LNCaP clone FGC (cell line): ENCODE measurements at regions not wholly inside any gene's neighbourhood (a gene's known extent, or its start where the extent isn't known, plus 50 kb on each side); places are given as distances from the start of the nearest gene placed in this dataset.

Experiments
- DNase-seq: peaks from one replicate; pipeline ENCODE4 v3.0.0-alpha.2; 2011; ENCODE audit warnings: low read depth
- H3K4me3 ChIP-seq: 2 replicates; pipeline ENCODE4 v1.5.1; 2011; ENCODE audit warnings: mild to moderate bottlenecking, low read depth, low read length, control low read depth
- TF ChIP-seq, protein P1 (sequence below): IDR thresholded peaks from 2 replicates; pipeline ENCODE4 v1.5.1; 2012; ENCODE audit warnings: mild to moderate bottlenecking; ENCODE audit not compliant: control insufficient read depth, insufficient read depth; ENCODE audit errors: extremely low read depth

DNA sequence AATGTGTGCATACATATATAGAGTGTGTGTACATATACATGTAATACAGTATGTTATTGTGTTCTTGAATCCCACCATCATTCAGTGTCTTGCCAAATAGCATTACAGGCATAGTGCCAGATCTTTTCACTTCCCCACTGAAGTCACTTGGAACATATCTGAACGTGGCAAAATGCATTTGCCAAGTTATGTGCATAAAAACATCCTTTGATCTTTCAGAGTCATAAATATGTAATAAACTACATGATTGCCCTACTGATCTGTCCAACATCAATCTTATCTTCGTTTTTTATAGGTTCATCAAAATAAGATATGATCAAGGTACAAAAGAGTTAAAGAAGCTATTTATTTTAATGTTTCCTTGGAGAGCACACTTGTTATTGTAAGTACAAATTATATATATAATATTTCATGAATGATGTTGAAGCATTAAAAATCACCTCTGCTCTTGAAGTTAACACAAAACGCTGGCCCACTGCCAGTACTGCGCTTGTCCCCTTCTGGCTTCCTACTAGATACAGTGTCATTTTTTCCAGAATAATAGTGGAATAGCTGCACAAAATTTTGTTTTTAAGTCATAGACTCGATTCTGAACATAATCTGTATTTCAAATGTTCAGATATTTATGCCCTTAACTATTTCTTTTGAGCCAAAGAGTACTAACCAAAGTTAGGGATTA lies 549.5 kb upstream of the ARRDC4 start:
- TF ChIP-seq, protein P1, sequence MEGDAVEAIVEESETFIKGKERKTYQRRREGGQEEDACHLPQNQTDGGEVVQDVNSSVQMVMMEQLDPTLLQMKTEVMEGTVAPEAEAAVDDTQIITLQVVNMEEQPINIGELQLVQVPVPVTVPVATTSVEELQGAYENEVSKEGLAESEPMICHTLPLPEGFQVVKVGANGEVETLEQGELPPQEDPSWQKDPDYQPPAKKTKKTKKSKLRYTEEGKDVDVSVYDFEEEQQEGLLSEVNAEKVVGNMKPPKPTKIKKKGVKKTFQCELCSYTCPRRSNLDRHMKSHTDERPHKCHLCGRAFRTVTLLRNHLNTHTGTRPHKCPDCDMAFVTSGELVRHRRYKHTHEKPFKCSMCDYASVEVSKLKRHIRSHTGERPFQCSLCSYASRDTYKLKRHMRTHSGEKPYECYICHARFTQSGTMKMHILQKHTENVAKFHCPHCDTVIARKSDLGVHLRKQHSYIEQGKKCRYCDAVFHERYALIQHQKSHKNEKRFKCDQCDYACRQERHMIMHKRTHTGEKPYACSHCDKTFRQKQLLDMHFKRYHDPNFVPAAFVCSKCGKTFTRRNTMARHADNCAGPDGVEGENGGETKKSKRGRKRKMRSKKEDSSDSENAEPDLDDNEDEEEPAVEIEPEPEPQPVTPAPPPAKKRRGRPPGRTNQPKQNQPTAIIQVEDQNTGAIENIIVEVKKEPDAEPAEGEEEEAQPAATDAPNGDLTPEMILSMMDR: no peak
- DNase-seq: no peak
- no peak overlapping the region for H3K4me3 ChIP-seq

DNA sequence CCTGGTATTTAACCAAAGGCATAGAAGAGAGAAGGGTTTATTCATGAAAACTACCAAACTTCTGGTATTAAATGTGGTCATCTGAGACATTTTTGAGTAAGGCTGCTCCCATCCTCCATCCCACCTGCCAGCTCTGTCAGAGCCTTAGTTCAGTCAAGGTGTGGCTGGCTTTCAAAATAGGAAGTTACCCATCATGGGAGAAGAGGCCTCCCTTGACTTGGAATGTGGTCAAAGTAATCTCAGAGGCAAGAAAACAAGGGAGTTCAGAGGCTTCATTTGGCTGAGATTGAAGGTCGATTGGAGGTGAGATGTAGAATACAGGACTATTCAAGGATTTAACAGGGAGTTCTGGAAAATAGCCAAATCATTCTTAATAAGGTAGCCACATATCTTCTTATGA lies 540.4 kb upstream of the ARRDC4 start:
- TF ChIP-seq, protein P1: no peak
- H3K4me3 ChIP-seq: no peak overlapping the region
- DNase-seq: no peak

DNA sequence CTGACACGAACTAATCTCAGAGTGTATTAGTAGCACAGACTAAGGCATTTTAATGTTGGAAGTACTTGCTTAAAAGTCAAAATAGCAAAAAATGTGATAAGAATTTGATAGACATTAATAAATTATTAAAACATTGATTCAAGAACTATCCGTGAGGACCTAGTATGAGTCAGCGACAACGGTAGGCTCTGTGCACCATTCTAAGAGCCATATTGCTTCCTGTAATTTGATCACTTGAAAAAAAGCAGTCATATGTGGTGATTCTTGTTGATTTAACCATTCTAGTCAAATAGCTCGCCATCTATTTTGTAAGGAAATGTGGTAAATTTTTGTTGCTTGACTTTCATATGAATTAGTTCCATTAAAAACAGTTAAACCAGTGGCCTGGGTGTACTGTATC lies 534.9 kb upstream of the ARRDC4 start:
- TF ChIP-seq, protein P1: no peak
- no peak overlapping the region for H3K4me3 ChIP-seq
- no peak for DNase-seq

DNA sequence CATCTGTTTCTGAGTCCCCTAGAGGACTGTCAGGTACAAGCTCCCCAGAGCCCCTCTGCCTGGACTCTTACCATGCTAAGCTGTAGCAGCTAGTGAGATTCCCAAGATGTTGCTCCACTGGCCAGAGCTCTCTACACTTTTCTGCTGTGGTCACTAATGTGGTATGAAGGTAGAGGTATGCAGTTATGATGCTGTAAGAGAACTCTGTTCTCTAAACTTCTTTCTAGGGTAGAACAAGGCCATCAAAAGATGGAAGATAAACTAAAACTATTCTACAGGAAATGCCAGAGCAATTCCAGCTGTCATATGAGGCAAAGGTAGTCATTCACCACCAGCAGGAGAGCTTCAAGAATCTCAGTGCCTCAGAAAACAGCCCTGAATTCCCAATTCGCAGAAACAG lies 517.4 kb upstream of the ARRDC4 start:
- TF ChIP-seq, protein P1: no peak
- no peak for DNase-seq
- no peak overlapping the region for H3K4me3 ChIP-seq

DNA sequence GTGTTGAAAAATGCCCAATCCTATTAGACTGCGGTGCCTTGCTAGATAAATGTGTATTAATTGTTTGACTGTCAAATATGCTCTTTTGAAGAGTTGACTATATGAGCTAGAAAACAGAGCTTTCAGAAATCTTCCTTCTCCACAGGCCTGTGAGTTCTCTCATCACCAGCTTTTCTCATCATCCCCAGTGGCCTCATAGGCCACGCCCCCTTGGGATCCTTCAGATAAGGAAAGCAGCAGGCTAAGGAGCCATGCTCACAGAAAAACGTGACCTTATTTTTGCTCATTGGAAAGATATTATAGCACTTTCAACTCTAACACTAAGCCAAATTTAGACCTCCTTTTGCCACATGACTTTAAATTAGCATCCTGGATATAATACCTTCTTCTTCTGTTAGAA lies 514.4 kb upstream of the ARRDC4 start:
- H3K4me3 ChIP-seq: no peak overlapping the region
- no peak for DNase-seq
- TF ChIP-seq, protein P1: no peak

DNA sequence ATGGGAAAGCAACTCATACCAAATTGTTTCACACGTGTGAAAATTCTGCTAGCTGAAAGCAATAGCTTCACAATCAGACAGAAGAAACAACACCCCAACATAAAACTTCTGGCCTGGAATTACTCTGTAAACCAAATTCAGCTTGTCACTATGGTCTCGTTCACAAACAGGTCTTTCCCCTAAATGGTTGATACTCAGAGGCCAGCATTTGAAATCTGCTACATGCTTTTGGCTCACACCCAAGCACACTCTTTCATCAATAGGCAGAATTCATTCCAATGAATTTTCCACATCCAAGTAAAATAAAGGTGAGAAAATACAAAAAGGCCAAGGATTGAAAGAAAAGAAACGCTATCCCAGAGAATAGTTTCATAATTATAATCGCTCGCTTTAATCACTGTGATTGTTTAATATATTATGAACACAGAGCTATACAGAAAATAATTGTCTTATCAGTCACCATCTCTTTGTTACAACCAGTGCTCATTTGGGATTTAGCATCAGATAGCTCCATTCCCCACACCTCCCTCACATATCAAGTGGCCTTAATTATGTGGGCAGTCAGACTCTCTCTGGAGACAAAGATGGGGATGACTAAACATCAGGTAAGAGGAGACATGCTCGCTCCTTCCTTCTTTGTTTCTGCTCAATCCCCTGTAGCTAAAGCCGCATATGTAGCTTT lies 503.8 kb upstream of the ARRDC4 start:
- no peak overlapping the region for H3K4me3 ChIP-seq
- no peak for DNase-seq
- TF ChIP-seq, protein P1: no peak

DNA sequence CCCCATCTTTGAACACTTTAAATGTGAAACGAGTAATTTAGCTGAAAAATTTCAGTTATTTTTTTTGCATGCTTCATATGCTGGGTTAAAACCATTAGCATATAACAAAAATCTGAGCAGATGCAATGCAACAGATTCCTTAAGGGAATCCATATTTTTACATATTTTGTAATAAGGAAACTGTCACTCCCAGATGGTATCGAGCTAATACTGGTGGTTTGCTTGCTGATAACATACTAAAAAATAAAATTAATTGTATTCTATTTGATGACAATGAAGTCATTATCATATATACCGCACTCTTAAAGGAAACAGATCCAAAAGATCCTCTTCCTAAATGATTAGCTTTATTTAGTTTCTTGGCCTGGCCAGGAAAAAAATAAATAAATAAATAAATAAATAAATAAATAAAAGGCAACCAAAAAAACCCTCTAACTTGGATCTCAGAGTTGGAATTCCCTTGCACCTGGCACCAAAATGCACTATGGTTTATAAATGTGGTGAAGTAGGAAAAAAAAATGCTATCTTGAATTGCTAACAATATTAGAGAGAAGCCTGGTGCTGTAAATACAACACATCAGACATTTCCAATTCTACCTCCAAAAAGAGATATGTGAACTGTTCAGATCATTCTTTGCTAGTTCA lies 503.2 kb upstream of the ARRDC4 start:
- no peak for DNase-seq
- TF ChIP-seq, protein P1: no peak
- no peak overlapping the region for H3K4me3 ChIP-seq
